H1 (cell line): ENCODE measurements at regions not wholly inside any gene's neighbourhood (a gene's known extent, or its start where the extent isn't known, plus 50 kb on each side); places are given as distances from the start of the nearest gene placed in this dataset.

Experiments
- JUND ChIP-seq: IDR thresholded peaks from 2 replicates; pipeline ENCODE4 v1.6.1; 2011; ENCODE audit warnings: mild to moderate bottlenecking, improper control_type of control experiment, low read length
- POLR2A ChIP-seq, 2 experiments: IDR thresholded peaks; 1 replicate in 1 of 2; 2 replicates in 1 of 2; pipeline ENCODE4 v1.6.1; 2011; ENCODE audit warnings: low read depth in 2 of 2, low read length in 2 of 2, mild to moderate bottlenecking in 2 of 2; ENCODE audit errors: control extremely low read depth in 1 of 2
- RFX5 ChIP-seq: IDR thresholded peaks from 2 replicates; pipeline ENCODE4 v1.6.1; 2011; ENCODE audit warnings: low read depth, low read length, improper control_type of control experiment, borderline replicate concordance
- SP1 ChIP-seq: IDR thresholded peaks from 2 replicates; pipeline ENCODE4 v1.6.1; 2011; ENCODE audit warnings: low read depth, low read length
- SRF ChIP-seq: IDR thresholded peaks from 2 replicates; pipeline ENCODE4 v1.6.1; 2011; ENCODE audit warnings: mild to moderate bottlenecking, low read depth, low read length, moderate library complexity
- TF ChIP-seq, protein P1 (sequence below), 3 experiments: IDR thresholded peaks; 1 replicate in 2 of 3; 2 replicates in 1 of 3; pipeline versions ENCODE4 v1.5.1 to v1.6.1; 2011; ENCODE audit warnings: low read length in 3 of 3, mild to moderate bottlenecking in 3 of 3, inconsistent platforms in 2 of 3, low read depth in 1 of 3, moderate library complexity in 1 of 3; ENCODE audit not compliant: insufficient read depth in 1 of 3; ENCODE audit errors: control extremely low read depth in 1 of 3
- TF ChIP-seq, protein P2 (sequence below): IDR thresholded peaks from 2 replicates; pipeline ENCODE4 v1.6.1; 2011; ENCODE audit warnings: low read length, improper control_type of control experiment
- TF ChIP-seq, protein P3 (sequence below): IDR thresholded peaks from 2 replicates; pipeline ENCODE4 v1.6.1; 2011; ENCODE audit warnings: low read depth, mild to moderate bottlenecking, low read length; ENCODE audit not compliant: insufficient read depth

DNA sequence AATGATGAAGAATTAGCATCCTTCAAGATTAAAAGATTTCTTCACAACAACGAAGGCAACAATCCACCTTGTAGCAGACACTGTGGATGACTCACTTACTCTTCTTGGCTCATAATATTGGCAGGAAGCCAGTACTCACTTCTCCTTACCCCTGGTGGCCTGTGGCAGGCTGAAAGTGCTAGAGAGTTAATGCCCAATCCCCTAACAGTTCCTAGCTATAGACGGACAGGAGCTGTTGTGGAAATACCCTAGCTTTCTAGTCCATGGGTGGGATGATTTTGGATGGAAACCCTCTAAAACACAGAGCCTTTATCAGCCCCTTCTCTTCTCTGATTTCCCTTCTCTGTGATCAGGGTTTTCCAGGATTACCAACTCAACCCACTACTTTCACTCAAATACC is 128.6 kb upstream of the NYAP2 start:
- TF ChIP-seq POLR2A (IDR thresholded peaks at IDR 0.05; ENCODE audit: control extremely low read depth in 1 of 2, low read depth in 2 of 2, low read length in 2 of 2) (no peak), RFX5 (no peak), SRF (no peak), JUND (no peak), SP1 (no peak)
- TF ChIP-seq, protein P1, sequence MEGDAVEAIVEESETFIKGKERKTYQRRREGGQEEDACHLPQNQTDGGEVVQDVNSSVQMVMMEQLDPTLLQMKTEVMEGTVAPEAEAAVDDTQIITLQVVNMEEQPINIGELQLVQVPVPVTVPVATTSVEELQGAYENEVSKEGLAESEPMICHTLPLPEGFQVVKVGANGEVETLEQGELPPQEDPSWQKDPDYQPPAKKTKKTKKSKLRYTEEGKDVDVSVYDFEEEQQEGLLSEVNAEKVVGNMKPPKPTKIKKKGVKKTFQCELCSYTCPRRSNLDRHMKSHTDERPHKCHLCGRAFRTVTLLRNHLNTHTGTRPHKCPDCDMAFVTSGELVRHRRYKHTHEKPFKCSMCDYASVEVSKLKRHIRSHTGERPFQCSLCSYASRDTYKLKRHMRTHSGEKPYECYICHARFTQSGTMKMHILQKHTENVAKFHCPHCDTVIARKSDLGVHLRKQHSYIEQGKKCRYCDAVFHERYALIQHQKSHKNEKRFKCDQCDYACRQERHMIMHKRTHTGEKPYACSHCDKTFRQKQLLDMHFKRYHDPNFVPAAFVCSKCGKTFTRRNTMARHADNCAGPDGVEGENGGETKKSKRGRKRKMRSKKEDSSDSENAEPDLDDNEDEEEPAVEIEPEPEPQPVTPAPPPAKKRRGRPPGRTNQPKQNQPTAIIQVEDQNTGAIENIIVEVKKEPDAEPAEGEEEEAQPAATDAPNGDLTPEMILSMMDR (IDR thresholded peaks at IDR 0.05; ENCODE audit: control extremely low read depth in 1 of 3, insufficient read depth in 1 of 3, low read depth in 1 of 3, low read length in 3 of 3): no peak
- TF ChIP-seq, protein P2, sequence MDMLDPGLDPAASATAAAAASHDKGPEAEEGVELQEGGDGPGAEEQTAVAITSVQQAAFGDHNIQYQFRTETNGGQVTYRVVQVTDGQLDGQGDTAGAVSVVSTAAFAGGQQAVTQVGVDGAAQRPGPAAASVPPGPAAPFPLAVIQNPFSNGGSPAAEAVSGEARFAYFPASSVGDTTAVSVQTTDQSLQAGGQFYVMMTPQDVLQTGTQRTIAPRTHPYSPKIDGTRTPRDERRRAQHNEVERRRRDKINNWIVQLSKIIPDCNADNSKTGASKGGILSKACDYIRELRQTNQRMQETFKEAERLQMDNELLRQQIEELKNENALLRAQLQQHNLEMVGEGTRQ: no peak
- TF ChIP-seq, protein P3, sequence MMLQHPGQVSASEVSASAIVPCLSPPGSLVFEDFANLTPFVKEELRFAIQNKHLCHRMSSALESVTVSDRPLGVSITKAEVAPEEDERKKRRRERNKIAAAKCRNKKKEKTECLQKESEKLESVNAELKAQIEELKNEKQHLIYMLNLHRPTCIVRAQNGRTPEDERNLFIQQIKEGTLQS: no peak
